ENCODE measurements at regions not wholly inside any gene's neighbourhood (a gene's known extent, or its start where the extent isn't known, plus 50 kb on each side); places are given as distances from the start of the nearest gene placed in this dataset.

GRCh38 chr3:72112435-72112834 is 327.5 kb upstream of the PROK2 start:
- intact Hi-C loops (cut with micrococcal nuclease) = no loop called here
- H3K4me3 ChIP-seq (replicated peaks in 1 of 3; ENCODE audit: insufficient read depth in 1 of 3, low read depth in 1 of 3, low read length in 3 of 3) = no peak overlapping the region
- H3K4me1 ChIP-seq (ENCODE audit: control insufficient read depth, extremely low read depth, insufficient read depth, low read length) = no peaks in the 10 kb centered on the region
- no peak overlapping the region for H2AFZ ChIP-seq (ENCODE audit: low read depth, low read length)
- no peaks in the 10 kb centered on the region for H3K9me3 ChIP-seq (replicated peaks; ENCODE audit: control insufficient read depth, insufficient read depth, low read length)
- H3K27ac ChIP-seq (ENCODE audit: insufficient read depth, low read depth, low read length) = no peak overlapping the region
- H4K20me1 ChIP-seq (replicated peaks; ENCODE audit: control insufficient read depth, extremely low read depth, insufficient read depth, low read length) = no peaks in the 10 kb centered on the region
- dilution Hi-C loops (cut with MboI; ENCODE audit: extremely low pct_ligation_motif_present, low sequenced_read_pairs) = no loop called here
- no peaks in the 10 kb centered on the region for H3K9me1 ChIP-seq (replicated peaks; ENCODE audit: control insufficient read depth, extremely low read depth, insufficient read depth, low read length)
- no peak for TF ChIP-seq POLR2A (IDR thresholded peaks at IDR 0.05; ENCODE audit: low read depth, low read length)
- no peak for TF ChIP-seq CTCF (IDR thresholded peaks at IDR 0.05; ENCODE audit: extremely low read depth in 1 of 2, insufficient read depth in 1 of 2, low read depth in 1 of 2, low read length in 2 of 2)
- TF ChIP-seq FOS (IDR thresholded peaks at IDR 0.05; ENCODE audit: borderline replicate concordance, insufficient read depth, low read length) = no peak
- FAIRE-seq = no peak
- H3K4me2 ChIP-seq (ENCODE audit: insufficient read depth, low read length) = no peak overlapping the region
- no peaks in the 10 kb centered on the region for H3K36me3 ChIP-seq (ENCODE audit: control insufficient read depth in 2 of 2, extremely low read depth in 1 of 2, insufficient read depth in 2 of 2, low read length in 2 of 2)
- BruUV-seq (replicated peaks) = no TSS peak
- no peak for DNase-seq (ENCODE audit: low read depth, low spot score)
- no peak overlapping the region for H3K9ac ChIP-seq (replicated peaks; ENCODE audit: extremely low read depth, insufficient read depth, low read length)
- H3K27me3 ChIP-seq (ENCODE audit: control insufficient read depth in 2 of 2, insufficient read depth in 2 of 2, low read length in 2 of 2) = peaks cover 1 to 3% of the 10 kb centered on the region in 2 experiments
- CTCF ChIA-PET = interaction anchor here (1.0 kb wide), 1 partner anchor 157 kb away, joined by 3 read pairs; no protein-coding TSS in a partner anchor
- POLR2A ChIA-PET = no interaction called here
- no peaks in the 10 kb centered on the region for H3K79me2 ChIP-seq (ENCODE audit: control insufficient read depth, insufficient read depth, low read length)

GRCh38 chr3:72111265-72112205 is 326.6 kb upstream of the PROK2 start:
- Histone ChIP-seq H3K9me3 (replicated peaks; ENCODE audit: control insufficient read depth, insufficient read depth, low read length) (no peaks in the 10 kb centered on the region), H3K4me2 (ENCODE audit: insufficient read depth, low read length) (no peak overlapping the region), H3K36me3 (ENCODE audit: control insufficient read depth in 2 of 2, extremely low read depth in 1 of 2, insufficient read depth in 2 of 2, low read length in 2 of 2) (no peaks in the 10 kb centered on the region), H4K20me1 (replicated peaks; ENCODE audit: control insufficient read depth, extremely low read depth, insufficient read depth, low read length) (no peaks in the 10 kb centered on the region), H3K27me3 (ENCODE audit: control insufficient read depth in 2 of 2, insufficient read depth in 2 of 2, low read length in 2 of 2) (peaks cover 1 to 3% of the 10 kb centered on the region in 2 experiments), H3K4me3 (replicated peaks in 1 of 3; ENCODE audit: insufficient read depth in 1 of 3, low read depth in 1 of 3, low read length in 3 of 3) (no peak overlapping the region), H3K9ac (replicated peaks; ENCODE audit: extremely low read depth, insufficient read depth, low read length) (no peak overlapping the region), H3K79me2 (ENCODE audit: control insufficient read depth, insufficient read depth, low read length) (no peaks in the 10 kb centered on the region), H2AFZ (ENCODE audit: low read depth, low read length) (no peak overlapping the region), H3K27ac (ENCODE audit: insufficient read depth, low read depth, low read length) (no peak overlapping the region), H3K9me1 (replicated peaks; ENCODE audit: control insufficient read depth, extremely low read depth, insufficient read depth, low read length) (no peaks in the 10 kb centered on the region), H3K4me1 (ENCODE audit: control insufficient read depth, extremely low read depth, insufficient read depth, low read length) (no peaks in the 10 kb centered on the region)
- intact Hi-C loops (cut with micrococcal nuclease) (no loop called here), dilution Hi-C loops (cut with MboI; ENCODE audit: extremely low pct_ligation_motif_present, low sequenced_read_pairs) (no loop called here)
- TF ChIP-seq CTCF (IDR thresholded peaks at IDR 0.05; ENCODE audit: extremely low read depth in 1 of 2, insufficient read depth in 1 of 2, low read depth in 1 of 2, low read length in 2 of 2) = no peak
- CTCF ChIA-PET = interaction anchor here (0.8 kb wide), 1 partner anchor 13 kb away, joined by 3 read pairs; no protein-coding TSS in a partner anchor
- DNase-seq (ENCODE audit: low read depth, low spot score) (no peak), FAIRE-seq (no peak)
- no TSS peak for BruUV-seq (replicated peaks)
- POLR2A ChIA-PET = no interaction called here

All from endothelial cell of umbilical vein (primary cell).